ENCODE measurements at regions not wholly inside any gene's neighbourhood (a gene's known extent, or its start where the extent isn't known, plus 50 kb on each side); places are given as distances from the start of the nearest gene placed in this dataset.
A peak's percentile ranks its signal among the peaks of the same experiment; 100 is the strongest.
"Not testable (repeated sequence)": the region's sequence is repeated elsewhere in the genome, so short reads cannot be mapped to it uniquely, and the experiment has no call there.

GRCh38 chr1:219070395-219070794 is 103.3 kb upstream of the LYPLAL1 start:
- DNase-seq: not testable (repeated sequence)

- no peak for DNase-seq
These were observed 102.5 kb upstream of the LYPLAL1 start for GRCh38 chr1:219071209-219071608.

- no peak for DNase-seq
These were observed 101.3 kb upstream of the LYPLAL1 start for GRCh38 chr1:219072329-219072728.

- DNase-seq: no peak
These were observed 99.5 kb upstream of the LYPLAL1 start for GRCh38 chr1:219074084-219074728.

- DNase-seq: peak; percentile 50
These were observed 98.4 kb upstream of the LYPLAL1 start for GRCh38 chr1:219075121-219075879.

- DNase-seq: no peak
These were observed 97.2 kb upstream of the LYPLAL1 start for GRCh38 chr1:219076326-219076937.

- DNase-seq: not testable (repeated sequence)
These were observed 95.9 kb upstream of the LYPLAL1 start for GRCh38 chr1:219077767-219078166.

- no peak for DNase-seq
These were observed 91.4 kb upstream of the LYPLAL1 start for GRCh38 chr1:219081943-219082925.

- DNase-seq: no peak
These were observed 90.0 kb upstream of the LYPLAL1 start for GRCh38 chr1:219083631-219084030.

- no peak for DNase-seq
These were observed 88.6 kb upstream of the LYPLAL1 start for GRCh38 chr1:219085082-219085481.

- no peak for DNase-seq
These were observed 87.7 kb upstream of the LYPLAL1 start for GRCh38 chr1:219085988-219086387.

GRCh38 chr1:219086956-219087469 is 86.7 kb upstream of the LYPLAL1 start:
- no peak for DNase-seq

- DNase-seq: no peak
These were observed 84.7 kb upstream of the LYPLAL1 start for GRCh38 chr1:219088778-219089557.

- no peak for DNase-seq
These were observed 83.1 kb upstream of the LYPLAL1 start for GRCh38 chr1:219090607-219091006.

GRCh38 chr1:219092206-219092605 is 81.5 kb upstream of the LYPLAL1 start:
- no peak for DNase-seq

- no peak for DNase-seq
These were observed 74.4 kb upstream of the LYPLAL1 start for GRCh38 chr1:219099307-219099706.

- no peak for DNase-seq
These were observed 73.6 kb upstream of the LYPLAL1 start for GRCh38 chr1:219100059-219100458.

- DNase-seq: not testable (repeated sequence)
These were observed 71.2 kb upstream of the LYPLAL1 start for GRCh38 chr1:219102466-219102865.

- DNase-seq: no peak
These were observed 67.8 kb upstream of the LYPLAL1 start for GRCh38 chr1:219105893-219106292.

- no peak for DNase-seq
These were observed 64.2 kb upstream of the LYPLAL1 start for GRCh38 chr1:219109424-219110018.

GRCh38 chr1:219113261-219113660 is 60.4 kb upstream of the LYPLAL1 start:
- DNase-seq: no peak
